Stimulated activated CD4-positive, alpha-beta T cell treated with anti-CD3 and anti-CD28 coated beads, Interleukin-4, amount 100 ng/mL, for 24 hours (primary cell): ENCODE measurements at regions not wholly inside any gene's neighbourhood (a gene's known extent, or its start where the extent isn't known, plus 50 kb on each side); places are given as distances from the start of the nearest gene placed in this dataset.

Experiments used
- DNase-seq: peaks from one replicate; pipeline ENCODE4 v3.0.0-alpha.2; 2020

GRCh38 chr7:142313528-142313927 lies 55.7 kb upstream of the PRSS58 start:
- no peak for DNase-seq

- DNase-seq: no peak
Observed at GRCh38 chr7:142311876-142312275, 54.0 kb upstream of the PRSS58 start.

- no peak for DNase-seq
Observed at GRCh38 chr7:142308918-142309317, 51.1 kb upstream of the PRSS58 start.

- no peak for DNase-seq
Observed at GRCh38 chr7:142308326-142308725, 50.5 kb upstream of the PRSS58 start.
